Peyer's patch (tissue), 4 donors: ENCODE measurements at regions not wholly inside any gene's neighbourhood (a gene's known extent, or its start where the extent isn't known, plus 50 kb on each side); places are given as distances from the start of the nearest gene placed in this dataset.
A peak's percentile ranks its signal among the peaks of the same experiment; 100 is the strongest.
"Not testable (repeated sequence)": the region's sequence is repeated elsewhere in the genome, so short reads cannot be mapped to it uniquely, and the experiment has no call there.

Source experiments
- DNase-seq, 3 donors: peaks; one replicate each; pipeline ENCODE4 v3.0.0-alpha.2; 2017 to 2019
- H3K27ac ChIP-seq, 4 donors: fragments of 200-600 bp; sonication (generic); one replicate each; pipeline ENCODE4 v1.5.1; 2016 to 2019
- H3K27me3 ChIP-seq, 2 donors: fragments of 200-600 bp; sonication (generic); one replicate each; pipeline ENCODE4 v1.5.1; 2019
- H3K36me3 ChIP-seq, 3 donors: fragments of 200-600 bp; sonication (generic); one replicate each; pipeline ENCODE4 v1.5.1; 2016 to 2019
- H3K4me1 ChIP-seq, 4 donors: fragments of 200-600 bp; sonication (generic); one replicate each; pipeline ENCODE4 v1.5.1; 2016 to 2019
- H3K4me3 ChIP-seq, 4 donors: fragments of 200-600 bp; sonication (generic); 1 replicate in 3 of 4; 2 replicates in 1 of 4; pipeline ENCODE4 v1.5.1; 2016 to 2019; ENCODE audit warnings: mild to moderate bottlenecking in 1 of 4
- H3K9me3 ChIP-seq, 4 donors: fragments of 200-600 bp; sonication (generic); one replicate each; pipeline ENCODE4 v1.5.1; 2016 to 2019; ENCODE audit warnings: mild to moderate bottlenecking in 1 of 4
- TF ChIP-seq, protein P1 (sequence below), 6 experiments: fragments of 450-650 bp in 4 of 6; fragments of 200-600 bp in 2 of 6; sonication (generic) in 1 of 6; IDR thresholded peaks; one replicate each; pipeline ENCODE4 v1.5.1; 2017 to 2019; ENCODE audit warnings: antibody characterized with exemption in 6 of 6, mild to moderate bottlenecking in 3 of 6, moderate library complexity in 1 of 6

GRCh38 chr1:181247-182216 lies 269.9 kb downstream of the OR4F29 start:
- not testable (repeated sequence) for H3K4me3 ChIP-seq, H3K4me1 ChIP-seq, H3K27ac ChIP-seq, H3K36me3 ChIP-seq, H3K27me3 ChIP-seq, H3K9me3 ChIP-seq
- TF ChIP-seq, protein P1, sequence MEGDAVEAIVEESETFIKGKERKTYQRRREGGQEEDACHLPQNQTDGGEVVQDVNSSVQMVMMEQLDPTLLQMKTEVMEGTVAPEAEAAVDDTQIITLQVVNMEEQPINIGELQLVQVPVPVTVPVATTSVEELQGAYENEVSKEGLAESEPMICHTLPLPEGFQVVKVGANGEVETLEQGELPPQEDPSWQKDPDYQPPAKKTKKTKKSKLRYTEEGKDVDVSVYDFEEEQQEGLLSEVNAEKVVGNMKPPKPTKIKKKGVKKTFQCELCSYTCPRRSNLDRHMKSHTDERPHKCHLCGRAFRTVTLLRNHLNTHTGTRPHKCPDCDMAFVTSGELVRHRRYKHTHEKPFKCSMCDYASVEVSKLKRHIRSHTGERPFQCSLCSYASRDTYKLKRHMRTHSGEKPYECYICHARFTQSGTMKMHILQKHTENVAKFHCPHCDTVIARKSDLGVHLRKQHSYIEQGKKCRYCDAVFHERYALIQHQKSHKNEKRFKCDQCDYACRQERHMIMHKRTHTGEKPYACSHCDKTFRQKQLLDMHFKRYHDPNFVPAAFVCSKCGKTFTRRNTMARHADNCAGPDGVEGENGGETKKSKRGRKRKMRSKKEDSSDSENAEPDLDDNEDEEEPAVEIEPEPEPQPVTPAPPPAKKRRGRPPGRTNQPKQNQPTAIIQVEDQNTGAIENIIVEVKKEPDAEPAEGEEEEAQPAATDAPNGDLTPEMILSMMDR (IDR thresholded peaks at IDR 0.05), result peak in 1 of 6 experiments; percentile 19
- peak; percentile 16 to 85 (median 78) for DNase-seq

GRCh38 chr1:180749-181205 lies 270.7 kb downstream of the OR4F29 start:
- not testable (repeated sequence) for H3K4me1 ChIP-seq

GRCh38 chr1:138842-139241 lies 312.6 kb downstream of the OR4F29 start:
- H3K4me3 ChIP-seq, H3K27ac ChIP-seq, H3K27me3 ChIP-seq, H3K9me3 ChIP-seq, H3K36me3 ChIP-seq, H3K4me1 ChIP-seq, DNase-seq: not testable (repeated sequence)

More at GRCh38 chr1:180749-181205, 270.7 kb downstream of the OR4F29 start:
- H3K9me3 ChIP-seq, H3K36me3 ChIP-seq, H3K27ac ChIP-seq, H3K4me3 ChIP-seq, H3K27me3 ChIP-seq: not testable (repeated sequence)
- peak in 2 of 3 donors; percentile 43 to 55 for DNase-seq

- not testable (repeated sequence) for H3K4me3 ChIP-seq, H3K36me3 ChIP-seq, H3K27ac ChIP-seq, H3K9me3 ChIP-seq, H3K27me3 ChIP-seq, H3K4me1 ChIP-seq
- peak in 1 of 3 donors; percentile 25 for DNase-seq
Observed at GRCh38 chr1:137664-138063, 313.8 kb downstream of the OR4F29 start.

- not testable (repeated sequence) for H3K27ac ChIP-seq, H3K36me3 ChIP-seq, H3K4me1 ChIP-seq, DNase-seq, H3K27me3 ChIP-seq, H3K4me3 ChIP-seq, H3K9me3 ChIP-seq
Observed at GRCh38 chr1:136344-136932, 315.0 kb downstream of the OR4F29 start.

- not testable (repeated sequence) for H3K27me3 ChIP-seq, H3K27ac ChIP-seq, H3K4me1 ChIP-seq, H3K36me3 ChIP-seq, H3K9me3 ChIP-seq, H3K4me3 ChIP-seq
- peak in 1 of 3 donors; percentile 32 for DNase-seq
Observed at GRCh38 chr1:134936-135335, 316.5 kb downstream of the OR4F29 start.

GRCh38 chr1:118440-118839 lies 333.0 kb downstream of the OR4F29 start:
- H3K4me3 ChIP-seq, H3K27ac ChIP-seq, H3K36me3 ChIP-seq, H3K27me3 ChIP-seq, H3K4me1 ChIP-seq, DNase-seq, H3K9me3 ChIP-seq: not testable (repeated sequence)

DNA sequence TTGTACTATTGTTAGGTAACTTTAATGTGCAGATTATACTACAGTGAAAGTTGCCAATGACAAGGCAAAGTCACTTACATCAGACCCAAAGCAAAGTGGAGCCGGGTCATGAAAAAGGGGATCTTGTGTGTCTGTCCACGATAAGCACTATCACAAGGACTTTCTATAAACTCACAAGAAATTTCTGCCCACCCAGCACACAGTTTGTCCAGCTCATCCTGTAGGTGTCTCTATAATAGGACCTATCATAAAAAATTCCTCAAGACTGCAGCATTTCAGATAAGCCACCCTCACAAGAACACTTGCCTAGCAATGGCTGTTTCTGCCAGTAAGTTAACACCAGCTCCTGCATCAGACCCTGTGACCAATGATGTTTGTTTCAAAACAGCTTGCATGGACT lies 335.9 kb downstream of the OR4F29 start:
- H3K27me3 ChIP-seq, H3K36me3 ChIP-seq, H3K9me3 ChIP-seq, DNase-seq, H3K4me3 ChIP-seq, H3K27ac ChIP-seq, H3K4me1 ChIP-seq: not testable (repeated sequence)

- H3K4me1 ChIP-seq, result not testable (repeated sequence)
Observed at GRCh38 chr1:104776-105175, 346.7 kb downstream of the OR4F29 start.

DNA sequence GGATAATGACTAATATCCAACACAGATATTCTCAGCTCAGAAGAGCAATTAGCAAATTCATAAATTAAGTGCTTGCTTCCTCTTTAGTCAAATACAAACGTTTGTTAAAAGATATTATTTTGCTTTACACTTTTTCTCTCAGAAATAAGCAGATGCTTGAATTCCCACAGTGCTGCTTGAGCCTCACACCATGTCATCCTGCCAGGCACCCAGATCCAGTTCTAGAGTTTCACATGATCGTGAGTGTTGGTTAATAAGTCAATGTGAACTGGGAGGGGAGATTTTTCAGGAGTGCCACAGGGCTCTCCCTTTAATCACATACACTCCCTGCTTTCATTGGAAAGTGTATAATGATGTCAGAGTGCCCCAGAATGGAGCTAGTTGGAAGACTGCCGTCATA lies 352.0 kb downstream of the OR4F29 start:
- not testable (repeated sequence) for H3K4me1 ChIP-seq, H3K27ac ChIP-seq, H3K27me3 ChIP-seq, H3K4me3 ChIP-seq, H3K36me3 ChIP-seq, DNase-seq, H3K9me3 ChIP-seq

More at GRCh38 chr1:104776-105175, 346.7 kb downstream of the OR4F29 start:
- TF ChIP-seq, protein P1 (IDR thresholded peaks at IDR 0.05), result peak in 1 of 6 experiments; percentile 16
- DNase-seq, result peak in 1 of 3 donors; percentile 73
- not testable (repeated sequence) for H3K27me3 ChIP-seq, H3K9me3 ChIP-seq, H3K36me3 ChIP-seq, H3K4me3 ChIP-seq, H3K27ac ChIP-seq

GRCh38 chr1:98811-99210 lies 352.7 kb downstream of the OR4F29 start:
- DNase-seq, H3K4me3 ChIP-seq, H3K36me3 ChIP-seq, H3K4me1 ChIP-seq, H3K27ac ChIP-seq, H3K27me3 ChIP-seq, H3K9me3 ChIP-seq: not testable (repeated sequence)

DNA sequence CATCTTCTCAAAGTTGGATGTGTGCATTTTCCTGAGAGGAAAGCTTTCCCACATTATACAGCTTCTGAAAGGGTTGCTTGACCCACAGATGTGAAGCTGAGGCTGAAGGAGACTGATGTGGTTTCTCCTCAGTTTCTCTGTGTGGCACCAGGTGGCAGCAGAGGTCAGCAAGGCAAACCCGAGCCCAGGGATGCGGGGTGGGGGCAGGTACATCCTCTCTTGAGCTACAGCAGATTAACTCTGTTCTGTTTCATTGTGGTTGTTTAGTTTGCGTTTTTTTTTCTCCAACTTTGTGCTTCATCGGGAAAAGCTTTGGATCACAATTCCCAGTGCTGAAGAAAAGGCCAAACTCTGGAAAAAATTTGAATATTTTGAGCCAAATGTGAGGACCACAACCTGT lies 360.2 kb downstream of the OR4F29 start:
- not testable (repeated sequence) for H3K9me3 ChIP-seq, H3K4me1 ChIP-seq, H3K27me3 ChIP-seq, H3K27ac ChIP-seq, H3K36me3 ChIP-seq, DNase-seq, H3K4me3 ChIP-seq

DNA sequence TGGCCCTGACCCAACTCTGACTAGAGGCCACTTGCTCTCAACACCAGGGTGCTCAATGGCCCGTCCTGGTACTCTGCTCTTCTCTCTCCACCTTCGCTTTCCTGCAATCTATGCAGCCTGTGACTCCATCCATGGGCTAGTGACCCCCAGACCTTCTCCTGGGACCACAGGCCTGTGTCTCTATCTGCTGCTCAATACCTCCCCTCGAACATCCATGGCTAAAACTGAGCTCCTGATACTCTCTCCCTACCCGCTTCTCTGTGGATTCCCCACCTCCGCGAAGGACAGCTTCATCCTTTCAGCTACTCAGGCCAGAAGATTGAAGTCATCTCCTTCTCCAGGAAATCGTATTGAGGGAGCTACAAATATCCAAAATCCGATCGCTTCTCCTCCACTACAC lies 363.4 kb downstream of the OR4F29 start:
- not testable (repeated sequence) for DNase-seq, H3K4me3 ChIP-seq, H3K27me3 ChIP-seq, H3K9me3 ChIP-seq, H3K36me3 ChIP-seq, H3K4me1 ChIP-seq, H3K27ac ChIP-seq
